Gastroesophageal sphincter (tissue), 4 donors: ENCODE measurements at regions not wholly inside any gene's neighbourhood (a gene's known extent, or its start where the extent isn't known, plus 50 kb on each side); places are given as distances from the start of the nearest gene placed in this dataset.

Experiments
- ATAC-seq: fragments of 150-250 bp; one replicate; pipeline ENCODE4 v1.9.1; 2016; ENCODE audit warnings: mild to moderate bottlenecking, moderate library complexity
- H3K27ac ChIP-seq, 4 donors: fragments of 200-600 bp; sonication (generic) in 3 of 4; 1 replicate in 3 of 4; 2 replicates in 1 of 4; pipeline ENCODE4 v1.5.1; 2016 to 2019
- H3K27me3 ChIP-seq: fragments of 200-600 bp; sonication (generic); one replicate; pipeline ENCODE4 v1.5.1; 2019
- H3K36me3 ChIP-seq, 2 donors: fragments of 200-600 bp; sonication (generic); one replicate each; pipeline ENCODE4 v1.5.1; 2019; ENCODE audit warnings: control low read depth in 1 of 2
- H3K4me1 ChIP-seq, 3 donors: fragments of 200-600 bp; sonication (generic); 1 replicate in 2 of 3; 2 replicates in 1 of 3; pipeline ENCODE4 v1.5.1; 2016 to 2019; ENCODE audit warnings: control low read depth in 2 of 3
- H3K4me3 ChIP-seq, 2 donors: fragments of 200-600 bp; sonication (generic); one replicate each; pipeline ENCODE4 v1.5.1; 2019; ENCODE audit warnings: mild to moderate bottlenecking in 1 of 2, moderate library complexity in 1 of 2
- H3K9me3 ChIP-seq, 3 donors: fragments of 200-600 bp; sonication (generic); one replicate each; pipeline ENCODE4 v1.5.1; 2017 to 2019; ENCODE audit warnings: control low read depth in 2 of 3
- EP300 ChIP-seq: sonication (generic); formaldehyde crosslinking; IDR thresholded peaks from one replicate; pipeline ENCODE4 v1.6.1; 2017; ENCODE audit warnings: antibody characterized with exemption, mild to moderate bottlenecking
- POLR2A ChIP-seq, 2 donors: fragments of 450-650 bp; IDR thresholded peaks; one replicate each; pipeline ENCODE4 v1.6.1; 2017; ENCODE audit warnings: antibody characterized with exemption in 2 of 2, mild to moderate bottlenecking in 2 of 2, moderate library complexity in 1 of 2
- POLR2AphosphoS5 ChIP-seq: sonication (generic); formaldehyde crosslinking; IDR thresholded peaks from one replicate; pipeline ENCODE4 v1.6.1; 2017; ENCODE audit warnings: antibody characterized with exemption
- WGBS, 2 donors: methylation state at CpG; one replicate each; pipeline ENCODE4 v1.1.5; 2018; ENCODE audit warnings: low coverage in 1 of 2; 5-methylcytosine and 5-hydroxymethylcytosine counted together
- TF ChIP-seq, protein P1 (sequence below), 4 experiments: fragments of 200-600 bp in 2 of 4; fragments of 450-650 bp in 2 of 4; sonication (generic) in 1 of 4; IDR thresholded peaks; one replicate each; pipeline ENCODE4 v1.5.1; 2017 to 2019; ENCODE audit warnings: antibody characterized with exemption in 4 of 4, mild to moderate bottlenecking in 2 of 4, moderate library complexity in 2 of 4

DNA sequence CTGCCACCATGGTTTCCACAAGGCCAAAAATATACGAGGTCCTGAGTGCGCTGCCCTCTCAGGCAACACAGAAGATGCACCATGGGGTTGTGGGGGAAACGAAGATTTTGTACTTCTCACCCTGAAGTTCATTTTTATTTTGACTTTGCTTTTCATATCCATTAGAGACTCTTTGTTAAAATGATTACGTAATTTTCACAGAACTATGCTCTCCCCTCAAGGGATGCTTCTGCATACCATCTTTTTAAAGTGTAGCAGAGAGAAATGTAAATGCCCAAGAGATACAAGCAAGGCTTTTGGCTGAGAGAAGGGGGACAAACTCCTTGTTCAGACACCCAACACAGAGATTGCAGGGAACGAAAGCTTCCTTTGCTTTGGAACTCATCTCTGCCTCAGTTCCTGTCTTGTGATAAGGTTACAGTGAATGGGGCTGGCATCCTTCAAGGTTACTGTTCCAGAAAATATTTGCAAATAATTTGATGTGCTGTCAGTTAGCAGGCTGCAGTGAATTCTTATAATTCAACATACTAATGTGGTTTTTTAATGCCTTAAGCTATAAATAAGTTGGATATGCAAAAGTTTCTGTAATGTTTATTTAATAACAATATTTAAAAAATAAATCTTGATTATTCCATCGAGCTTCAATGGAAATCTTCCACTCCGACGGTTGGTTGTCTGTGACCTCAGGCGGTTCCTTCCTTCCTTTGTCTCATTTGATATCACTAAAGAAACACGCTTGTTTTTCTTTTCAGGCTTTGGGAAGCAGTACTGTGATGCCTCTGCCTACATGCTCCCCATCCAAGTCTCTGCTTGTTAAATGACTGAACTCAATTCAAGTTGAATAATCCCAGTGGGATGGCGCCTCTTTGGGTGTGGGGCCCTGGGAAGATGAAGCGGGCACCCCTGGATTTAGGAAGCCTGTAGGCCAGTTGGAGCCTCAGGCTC, 209.3 kb upstream of the CTBP2 start:
- no peaks in the 10 kb centered on the region for H3K36me3 ChIP-seq
- WGBS, 2 donors, result 65 to 67% methylated on average over 9 to 10 of the region's 12 CpGs
- no peaks in the 10 kb centered on the region for H3K4me1 ChIP-seq
- H3K9me3 ChIP-seq, result peaks cover 0 to 13% (median 0%) of the 10 kb centered on the region in 3 donors
- H3K4me3 ChIP-seq, result no peak overlapping the region
- H3K27ac ChIP-seq, result no peak overlapping the region
- no peak for ATAC-seq
- TF ChIP-seq EP300 (no peak), POLR2AphosphoS5 (no peak), POLR2A (IDR thresholded peaks at IDR 0.05) (no peak)
- TF ChIP-seq, protein P1, sequence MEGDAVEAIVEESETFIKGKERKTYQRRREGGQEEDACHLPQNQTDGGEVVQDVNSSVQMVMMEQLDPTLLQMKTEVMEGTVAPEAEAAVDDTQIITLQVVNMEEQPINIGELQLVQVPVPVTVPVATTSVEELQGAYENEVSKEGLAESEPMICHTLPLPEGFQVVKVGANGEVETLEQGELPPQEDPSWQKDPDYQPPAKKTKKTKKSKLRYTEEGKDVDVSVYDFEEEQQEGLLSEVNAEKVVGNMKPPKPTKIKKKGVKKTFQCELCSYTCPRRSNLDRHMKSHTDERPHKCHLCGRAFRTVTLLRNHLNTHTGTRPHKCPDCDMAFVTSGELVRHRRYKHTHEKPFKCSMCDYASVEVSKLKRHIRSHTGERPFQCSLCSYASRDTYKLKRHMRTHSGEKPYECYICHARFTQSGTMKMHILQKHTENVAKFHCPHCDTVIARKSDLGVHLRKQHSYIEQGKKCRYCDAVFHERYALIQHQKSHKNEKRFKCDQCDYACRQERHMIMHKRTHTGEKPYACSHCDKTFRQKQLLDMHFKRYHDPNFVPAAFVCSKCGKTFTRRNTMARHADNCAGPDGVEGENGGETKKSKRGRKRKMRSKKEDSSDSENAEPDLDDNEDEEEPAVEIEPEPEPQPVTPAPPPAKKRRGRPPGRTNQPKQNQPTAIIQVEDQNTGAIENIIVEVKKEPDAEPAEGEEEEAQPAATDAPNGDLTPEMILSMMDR (IDR thresholded peaks at IDR 0.05), result no peak
- peaks cover 11% of the 10 kb centered on the region for H3K27me3 ChIP-seq

DNA sequence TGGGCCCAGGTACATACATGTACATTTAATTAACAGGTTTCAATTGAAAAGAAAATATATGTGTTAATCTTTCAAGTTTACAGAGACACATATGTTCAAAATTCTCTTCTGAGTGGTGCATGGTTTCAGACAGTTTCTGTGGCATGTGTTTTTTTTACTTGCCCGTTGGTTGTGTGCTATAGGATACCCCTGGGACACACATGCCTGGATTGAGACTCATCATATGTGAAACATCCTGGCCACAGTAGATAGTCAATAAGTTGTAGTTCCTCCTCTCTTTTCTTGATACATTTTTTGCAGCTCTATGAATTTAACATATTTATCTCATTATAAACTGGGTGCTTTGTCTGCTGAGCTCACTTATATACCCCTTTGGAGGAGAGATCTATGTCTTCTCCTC, 207.8 kb upstream of the CTBP2 start:
- peaks cover 11% of the 10 kb centered on the region for H3K27me3 ChIP-seq
- H3K4me1 ChIP-seq, result no peaks in the 10 kb centered on the region
- no peak for TF ChIP-seq EP300
- TF ChIP-seq POLR2AphosphoS5, result no peak
- TF ChIP-seq, protein P1 (IDR thresholded peaks at IDR 0.05), result no peak
- TF ChIP-seq POLR2A (IDR thresholded peaks at IDR 0.05), result no peak
- no peak overlapping the region for H3K4me3 ChIP-seq
- peaks cover 0 to 14% (median 0%) of the 10 kb centered on the region in 3 donors for H3K9me3 ChIP-seq
- no peaks in the 10 kb centered on the region for H3K36me3 ChIP-seq
- no peak for ATAC-seq
- 57 to 82% methylated on average over 1 of the region's 1 CpG for WGBS, 2 donors
- H3K27ac ChIP-seq, result no peak overlapping the region

GRCh38 chr10:125363791-125364190, 203.4 kb upstream of the CTBP2 start:
- H3K27ac ChIP-seq, result no peak overlapping the region
- no peaks in the 10 kb centered on the region for H3K4me1 ChIP-seq
- H3K27me3 ChIP-seq, result no peaks in the 10 kb centered on the region
- no peak for ATAC-seq
- H3K36me3 ChIP-seq, result no peaks in the 10 kb centered on the region
- H3K4me3 ChIP-seq, result no peak overlapping the region
- peaks cover 0 to 14% (median 0%) of the 10 kb centered on the region in 3 donors for H3K9me3 ChIP-seq
- TF ChIP-seq POLR2A (IDR thresholded peaks at IDR 0.05), result no peak
- TF ChIP-seq EP300, result no peak
- no peak for TF ChIP-seq POLR2AphosphoS5
- TF ChIP-seq, protein P1 (IDR thresholded peaks at IDR 0.05), result no peak

DNA sequence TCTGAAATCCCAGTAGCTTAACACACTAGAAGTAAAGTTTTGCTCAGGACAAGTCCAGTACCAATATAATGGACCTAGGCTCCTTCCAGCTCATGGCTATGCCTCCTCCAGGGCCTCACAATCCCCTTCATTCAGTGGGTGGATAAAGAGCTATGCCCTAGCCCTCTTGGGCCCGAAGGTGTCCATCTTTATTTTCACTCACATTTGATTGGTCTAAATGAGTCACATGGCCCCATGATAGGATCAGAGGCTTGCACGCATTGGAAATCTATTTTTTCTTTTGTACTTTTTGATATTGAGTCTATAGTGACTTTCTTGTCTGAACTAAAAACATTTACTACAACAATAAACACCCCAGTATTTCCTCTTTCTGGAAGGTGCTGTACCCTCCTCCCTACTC, 202.6 kb upstream of the CTBP2 start:
- Histone ChIP-seq H3K4me1 (no peaks in the 10 kb centered on the region), H3K27me3 (no peaks in the 10 kb centered on the region), H3K9me3 (peaks cover 0 to 17% (median 0%) of the 10 kb centered on the region in 3 donors), H3K4me3 (no peak overlapping the region), H3K36me3 (no peaks in the 10 kb centered on the region), H3K27ac (no peak overlapping the region)
- WGBS, 2 donors, result 86 to 95% methylated on average over 2 of the region's 2 CpGs
- ATAC-seq, result no peak
- no peak for TF ChIP-seq EP300
- TF ChIP-seq, protein P1 (IDR thresholded peaks at IDR 0.05), result no peak
- TF ChIP-seq POLR2AphosphoS5, result no peak

GRCh38 chr10:125359401-125359800, 199.0 kb upstream of the CTBP2 start:
- no peak for TF ChIP-seq POLR2A (IDR thresholded peaks at IDR 0.05)
- no peak for TF ChIP-seq POLR2AphosphoS5
- TF ChIP-seq, protein P1 (IDR thresholded peaks at IDR 0.05), result no peak
- no peak for TF ChIP-seq EP300
- Histone ChIP-seq H3K9me3 (peaks cover 0 to 3% (median 0%) of the 10 kb centered on the region in 3 donors), H3K36me3 (no peaks in the 10 kb centered on the region), H3K27ac (no peak overlapping the region), H3K4me3 (no peak overlapping the region), H3K4me1 (no peaks in the 10 kb centered on the region), H3K27me3 (no peaks in the 10 kb centered on the region)
- ATAC-seq, result no peak
